ENCODE measurements at regions not wholly inside any gene's neighbourhood (a gene's known extent, or its start where the extent isn't known, plus 50 kb on each side); places are given as distances from the start of the nearest gene placed in this dataset.
"Not testable (repeated sequence)": the region's sequence is repeated elsewhere in the genome, so short reads cannot be mapped to it uniquely, and the experiment has no call there.

GRCh38 chr15:44861439-44861910 lies 95.0 kb upstream of the TERB2 start:
- TF ChIP-seq CTCF (conservative IDR thresholded peaks at IDR 0.05; ENCODE audit: low read depth, low read length), result no peak
- no peak overlapping the region for H3K4me3 ChIP-seq (ENCODE audit: low read depth, low read length)
- no peak for DNase-seq (ENCODE audit: low read depth)

GRCh38 chr15:44861917-44862316 lies 94.6 kb upstream of the TERB2 start:
- no peak for TF ChIP-seq CTCF (conservative IDR thresholded peaks at IDR 0.05; ENCODE audit: low read depth, low read length)
- no peak for DNase-seq (ENCODE audit: low read depth)
- no peak overlapping the region for H3K4me3 ChIP-seq (ENCODE audit: low read depth, low read length)

- not testable (repeated sequence) for H3K4me3 ChIP-seq (ENCODE audit: low read depth, low read length); DNase-seq (ENCODE audit: low read depth)
Observed at GRCh38 chr15:44862866-44863265, 93.6 kb upstream of the TERB2 start.

GRCh38 chr15:44868100-44868499 lies 88.4 kb upstream of the TERB2 start:
- DNase-seq (ENCODE audit: low read depth), result not testable (repeated sequence)

GRCh38 chr15:44870125-44870524 lies 86.4 kb upstream of the TERB2 start:
- H3K4me3 ChIP-seq (ENCODE audit: low read depth, low read length); DNase-seq (ENCODE audit: low read depth): not testable (repeated sequence)

More at GRCh38 chr15:44868100-44868499, 88.4 kb upstream of the TERB2 start:
- not testable (repeated sequence) for H3K4me3 ChIP-seq (ENCODE audit: low read depth, low read length)

GRCh38 chr15:44873103-44873502 lies 83.4 kb upstream of the TERB2 start:
- no peak overlapping the region for H3K4me3 ChIP-seq (ENCODE audit: low read depth, low read length)
- no peak for DNase-seq (ENCODE audit: low read depth)
- TF ChIP-seq CTCF (conservative IDR thresholded peaks at IDR 0.05; ENCODE audit: low read depth, low read length), result no peak

GRCh38 chr15:44879066-44879465 lies 77.4 kb upstream of the TERB2 start:
- TF ChIP-seq CTCF (conservative IDR thresholded peaks at IDR 0.05; ENCODE audit: low read depth, low read length), result no peak
- no peak overlapping the region for H3K4me3 ChIP-seq (ENCODE audit: low read depth, low read length)
- DNase-seq (ENCODE audit: low read depth), result no peak

- peak; percentile 44 for DNase-seq (ENCODE audit: low read depth)
- TF ChIP-seq CTCF (conservative IDR thresholded peaks at IDR 0.05; ENCODE audit: low read depth, low read length), result no peak
- H3K4me3 ChIP-seq (ENCODE audit: low read depth, low read length), result no peak overlapping the region
Observed at GRCh38 chr15:44882499-44882968, 74.0 kb upstream of the TERB2 start.
